Middle frontal gyrus (tissue), 1 donor: ENCODE measurements at regions not wholly inside any gene's neighbourhood (a gene's known extent, or its start where the extent isn't known, plus 50 kb on each side); places are given as distances from the start of the nearest gene placed in this dataset.
"Not testable (repeated sequence)": the region's sequence is repeated elsewhere in the genome, so short reads cannot be mapped to it uniquely, and the experiment has no call there.

Experiments used
- DNase-seq: peaks from one replicate; pipeline ENCODE4 v3.0.0-alpha.2; 2015; ENCODE audit warnings: low spot score; ENCODE audit errors: extremely low spot score

- DNase-seq: no peak
Measured at GRCh38 chr9:86500031-86500430, 145.8 kb upstream of the TUT7 start.

GRCh38 chr9:86494644-86495111 is 140.5 kb upstream of the TUT7 start:
- no peak for DNase-seq

DNA sequence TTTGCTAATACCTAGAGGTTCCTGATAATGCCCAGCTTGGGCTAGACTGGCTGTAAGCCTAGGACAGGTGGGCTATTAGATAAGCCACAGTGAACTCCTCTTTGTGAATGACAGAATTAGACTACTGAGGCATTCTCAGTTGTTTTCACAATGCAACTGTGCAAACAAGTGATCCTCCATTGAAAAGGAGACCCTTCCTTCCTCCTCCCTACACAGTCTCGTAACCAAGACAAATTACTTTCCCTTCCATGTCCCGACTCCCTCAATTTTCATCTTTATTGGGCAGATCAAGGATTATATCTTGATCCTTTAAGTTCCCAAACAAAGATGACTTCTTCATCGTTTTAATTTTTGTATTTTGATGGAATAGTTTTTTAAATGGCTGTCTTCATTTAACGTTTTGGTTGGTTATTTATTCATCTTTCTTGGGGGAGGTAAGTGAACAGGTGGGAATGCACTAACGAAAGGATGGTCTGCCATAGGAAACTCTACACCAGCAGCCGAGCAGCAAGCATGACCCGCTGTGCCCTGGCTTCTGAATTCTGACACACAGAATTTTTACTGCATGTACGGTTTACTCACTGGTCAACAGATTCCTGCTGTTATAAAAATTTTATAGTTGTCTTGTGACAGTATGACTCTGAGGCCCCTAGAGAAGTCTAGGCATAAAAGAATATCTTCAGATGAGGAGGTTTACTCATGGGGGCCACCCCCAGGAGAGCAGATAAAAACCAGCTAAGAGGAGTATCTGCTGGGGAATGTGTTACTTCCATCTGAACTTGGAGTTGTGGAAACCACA is 137.5 kb upstream of the TUT7 start:
- no peak for DNase-seq

GRCh38 chr9:86488794-86489193 is 134.6 kb upstream of the TUT7 start:
- DNase-seq: no peak

DNA sequence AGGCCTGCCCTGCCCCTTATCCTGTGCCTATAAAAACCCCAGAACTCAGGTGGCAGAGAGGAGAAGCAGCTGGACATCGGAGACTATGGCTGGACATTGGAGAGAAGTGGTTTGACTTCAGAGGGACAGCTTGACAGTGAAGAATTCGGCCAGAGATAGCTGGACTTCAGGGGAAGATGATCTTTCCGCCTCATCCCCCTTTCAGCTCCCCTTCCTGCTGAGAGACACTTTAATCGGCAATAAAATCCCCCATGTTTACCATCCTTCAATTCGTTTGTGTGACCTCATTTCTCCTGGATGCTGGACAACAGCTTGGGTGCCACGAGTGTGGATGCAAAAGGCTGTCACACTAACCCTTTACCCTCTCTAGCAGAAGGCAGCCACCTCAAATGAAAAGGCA is 134.1 kb upstream of the TUT7 start:
- no peak for DNase-seq

GRCh38 chr9:86487838-86488233 is 133.6 kb upstream of the TUT7 start:
- DNase-seq: no peak

DNA sequence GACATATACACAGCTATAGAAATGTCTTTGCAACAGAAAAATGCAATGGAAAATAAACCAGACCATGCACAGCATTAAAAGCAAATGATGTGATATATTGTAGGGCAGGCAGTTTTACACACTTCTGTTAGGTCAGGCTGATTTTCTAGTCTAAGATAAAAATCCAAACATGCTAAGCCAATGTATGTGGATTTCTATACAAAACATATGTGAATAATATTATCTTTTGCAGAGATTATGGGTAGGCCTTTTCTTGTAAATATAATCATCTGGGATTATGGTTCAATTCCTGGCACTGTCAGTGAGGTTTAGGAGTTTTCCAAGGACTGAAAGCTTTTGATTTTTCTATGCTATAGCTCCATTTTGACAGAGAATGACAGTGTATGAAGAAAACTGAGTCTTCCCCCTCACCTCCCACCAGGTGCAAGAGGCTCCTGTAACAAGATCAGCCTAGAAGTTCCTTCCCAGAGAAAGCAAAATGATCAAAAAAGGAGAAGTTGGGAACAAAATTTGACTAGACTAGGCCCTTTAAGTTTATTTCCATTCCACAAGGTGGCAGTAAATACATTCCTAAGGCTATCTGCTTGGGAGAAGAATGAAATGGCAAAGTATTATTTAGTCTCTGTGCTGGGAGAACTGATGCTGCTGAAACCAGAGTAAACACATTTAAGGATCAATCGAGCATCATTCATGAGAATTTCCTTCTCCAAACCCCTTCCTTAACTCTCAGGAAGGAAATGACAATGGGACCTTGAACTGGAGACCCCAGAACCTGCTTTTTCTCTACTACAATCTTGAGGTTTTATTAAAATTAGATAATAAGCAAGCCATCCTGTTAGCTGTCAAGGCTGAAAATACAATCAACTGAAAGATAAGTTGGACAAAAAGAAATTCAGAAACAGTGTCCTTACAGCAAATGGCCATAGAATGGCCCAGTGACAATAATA is 133.0 kb upstream of the TUT7 start:
- DNase-seq: peak; percentile 56

- no peak for DNase-seq
Measured at GRCh38 chr9:86485359-86485758, 131.1 kb upstream of the TUT7 start.

DNA sequence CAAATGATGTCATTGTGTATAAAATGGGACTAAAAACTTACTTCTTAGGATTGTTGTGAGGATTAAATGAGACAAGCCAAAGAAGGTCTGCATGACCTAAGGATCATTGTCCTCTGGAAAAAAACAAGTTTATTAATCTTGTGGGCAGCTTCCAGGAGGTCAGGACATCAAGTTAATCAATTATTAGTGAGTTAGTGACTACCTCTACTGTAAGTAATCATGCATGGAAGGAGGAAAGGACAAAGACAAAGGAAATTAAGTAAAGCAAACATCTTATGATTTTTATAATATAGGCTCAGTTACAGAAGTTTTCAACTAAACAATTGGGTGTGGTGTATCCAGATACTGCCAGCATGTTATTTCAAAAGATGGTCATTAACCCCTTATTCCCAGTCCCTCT is 129.3 kb upstream of the TUT7 start:
- DNase-seq: no peak

DNA sequence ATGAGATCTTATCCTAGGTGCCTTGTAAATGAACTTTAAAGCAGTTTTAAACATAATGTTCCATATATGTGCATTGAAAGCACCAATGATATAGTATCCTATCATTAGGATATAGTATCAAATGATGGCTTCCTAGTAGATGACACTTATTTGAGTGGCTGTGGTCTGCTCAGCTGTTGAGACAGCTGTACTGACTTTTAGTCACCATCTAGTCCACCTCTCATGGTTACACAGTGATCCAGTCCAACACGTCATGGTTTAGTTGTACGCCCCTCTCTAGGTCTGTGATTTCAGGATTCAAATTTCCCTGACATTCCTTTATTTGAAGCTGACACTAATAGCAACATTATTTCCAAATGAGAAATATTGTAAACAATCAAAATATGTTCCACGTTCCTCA is 127.3 kb upstream of the TUT7 start:
- no peak for DNase-seq

- not testable (repeated sequence) for DNase-seq
Measured at GRCh38 chr9:86475255-86475654, 121.0 kb upstream of the TUT7 start.

- DNase-seq: no peak
Measured at GRCh38 chr9:86471171-86471815, 117.1 kb upstream of the TUT7 start.

- no peak for DNase-seq
Measured at GRCh38 chr9:86470326-86470725, 116.1 kb upstream of the TUT7 start.

DNA sequence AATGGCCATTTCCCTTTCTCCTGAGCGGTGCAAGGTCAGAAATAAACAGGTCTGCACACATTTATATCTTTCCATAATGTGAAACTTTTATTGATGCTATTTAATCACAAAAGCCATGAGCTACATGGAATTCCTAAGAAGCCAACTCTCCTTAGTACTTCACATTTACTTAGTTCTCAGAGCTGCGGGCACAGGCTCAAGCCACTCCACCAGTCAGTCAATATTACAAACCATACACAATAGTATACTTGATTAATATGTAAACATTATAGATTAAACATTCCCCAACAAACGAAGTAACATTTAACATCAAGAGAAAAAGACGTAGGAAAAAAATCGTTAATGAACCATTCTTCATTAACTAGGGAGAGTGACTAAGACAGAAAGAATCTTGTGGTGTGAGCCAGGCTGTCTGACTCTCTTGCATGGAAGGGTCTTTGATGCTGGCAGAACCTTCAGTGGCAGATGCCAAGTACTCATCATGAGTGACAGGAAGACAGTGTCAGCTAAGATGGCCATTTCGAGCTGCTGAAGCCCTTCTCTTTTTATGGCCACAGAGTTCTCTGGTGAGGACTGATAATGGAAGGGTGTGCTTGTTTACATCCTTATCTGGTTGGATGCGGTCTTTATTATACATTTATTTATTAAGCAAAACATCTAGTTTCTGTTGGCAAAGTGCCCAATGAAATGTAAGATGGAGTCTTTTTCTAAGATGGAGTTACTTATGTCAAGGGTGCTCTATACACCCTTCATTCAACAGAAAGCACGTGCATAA is 115.5 kb upstream of the TUT7 start:
- DNase-seq: no peak

DNA sequence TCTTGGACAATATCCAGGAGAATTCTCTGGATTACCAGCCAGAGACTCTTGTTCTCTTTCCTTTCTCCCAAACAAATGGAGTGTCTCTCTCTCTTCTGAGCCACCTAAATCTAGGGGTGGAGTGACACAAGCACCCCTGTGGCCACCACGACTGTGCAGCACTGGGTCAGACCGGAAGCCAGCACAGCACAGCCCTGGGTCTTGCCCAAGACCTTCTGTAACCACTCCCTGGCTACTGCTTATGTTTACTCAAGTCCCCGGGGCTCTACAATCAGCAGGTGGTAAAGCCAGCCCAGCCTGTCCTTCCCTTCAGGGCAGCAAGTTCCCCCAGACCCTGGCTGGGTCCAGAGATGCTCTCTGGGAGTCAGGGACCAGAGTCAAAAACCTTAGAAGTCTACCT is 110.0 kb upstream of the TUT7 start:
- no peak for DNase-seq

- DNase-seq: no peak
Measured at GRCh38 chr9:86460216-86461002, 106.2 kb upstream of the TUT7 start.

DNA sequence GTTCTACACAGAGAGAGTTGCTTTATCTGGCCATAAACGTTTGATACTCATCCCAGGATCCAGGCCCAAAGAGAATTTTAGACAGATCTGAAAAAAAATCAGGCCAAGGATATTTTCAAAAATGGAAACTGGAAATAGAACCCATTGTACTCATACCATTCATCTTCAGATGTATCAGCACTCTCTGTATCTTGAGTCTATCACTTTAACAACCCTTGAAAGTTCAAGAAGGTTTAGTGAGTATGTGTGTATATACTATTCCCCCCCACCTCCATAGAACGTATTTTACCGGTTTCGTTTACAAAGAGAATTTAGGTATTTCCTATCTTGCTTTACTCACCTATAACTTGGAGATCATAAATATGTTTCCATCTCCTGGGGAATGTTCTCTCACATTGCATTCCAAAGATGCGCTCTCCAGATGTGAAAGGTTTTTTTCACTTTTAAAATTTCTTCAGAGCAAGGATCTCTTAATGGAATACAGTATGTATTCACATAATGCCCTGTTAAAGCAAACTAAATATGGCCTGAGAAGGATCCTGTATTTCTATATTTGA is 105.5 kb upstream of the TUT7 start:
- DNase-seq: no peak

DNA sequence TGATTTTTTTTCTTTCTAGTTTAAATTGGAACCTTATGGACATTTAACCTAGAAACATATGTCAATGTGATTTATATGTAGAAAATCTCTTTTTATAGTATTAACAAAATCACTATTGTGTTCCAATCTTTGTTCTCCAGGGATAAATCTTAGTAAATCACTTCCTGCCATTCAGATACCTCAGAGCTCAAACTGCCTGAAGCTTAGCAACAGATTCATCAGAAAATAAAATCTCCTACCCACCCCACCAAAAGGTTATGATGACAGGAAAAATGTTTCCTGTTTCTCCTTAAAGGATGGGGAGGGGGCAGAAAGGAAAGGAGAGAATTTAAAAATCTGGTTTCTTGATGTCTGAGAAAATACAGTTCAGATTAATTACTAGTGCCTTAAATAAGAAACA is 105.0 kb upstream of the TUT7 start:
- DNase-seq: no peak

DNA sequence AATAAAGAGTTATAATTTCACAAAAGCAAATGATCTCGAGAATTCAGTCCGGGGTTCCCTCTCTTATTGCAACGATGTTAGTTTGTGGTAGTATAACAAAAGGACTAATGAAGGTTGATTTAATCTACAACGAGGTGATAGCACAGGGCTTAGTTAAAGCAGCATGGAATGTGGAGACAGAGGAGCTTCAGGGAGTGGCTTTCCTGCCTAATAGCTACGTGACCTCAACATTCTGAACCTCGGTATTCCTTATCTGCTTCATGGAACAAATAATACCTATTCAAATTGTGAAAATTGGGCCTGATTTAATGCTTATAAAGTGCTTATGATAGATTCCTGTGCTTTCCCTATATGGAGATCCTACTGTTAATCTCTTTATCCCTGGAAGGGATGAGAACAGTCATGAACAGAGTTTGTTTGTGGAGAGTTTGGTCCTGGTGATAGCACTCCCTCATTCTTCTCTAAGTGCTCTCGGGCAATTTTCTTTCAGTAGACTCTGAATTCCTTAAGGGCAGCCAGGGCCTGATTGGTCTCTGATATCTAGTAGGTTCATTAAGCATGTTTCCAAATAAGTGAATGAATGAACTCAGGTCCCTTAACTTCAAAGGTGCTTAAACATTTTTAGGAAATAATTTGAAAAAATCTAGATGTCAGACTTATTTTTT is 104.1 kb upstream of the TUT7 start:
- DNase-seq: no peak
